ENCODE measurements at regions not wholly inside any gene's neighbourhood (a gene's known extent, or its start where the extent isn't known, plus 50 kb on each side); places are given as distances from the start of the nearest gene placed in this dataset.

- in situ Hi-C loops (cut with HindIII; ENCODE audit: low pct_unique_long_range_greater_than_20kb, low sequenced_read_pairs) (no loop called here), intact Hi-C loops (cut with micrococcal nuclease; ENCODE audit: unreplicated experiment) (no loop called here)
- ChIA-PET POLR2A (no interaction called here), CTCF (no interaction called here)
- DNase-seq (ENCODE audit: low read depth, low spot score) (no peak), ATAC-seq (no peak)
- no peak overlapping the region for H3K4me3 ChIP-seq (ENCODE audit: low read depth in 2 of 2, low read length in 2 of 2)
- H3K4me1 ChIP-seq (ENCODE audit: control insufficient read depth, insufficient read depth, low read length): no peaks in the 10 kb centered on the region
- no peaks in the 10 kb centered on the region for H3K9me3 ChIP-seq (ENCODE audit: control insufficient read depth, insufficient read depth, low read depth, low read length)
- no peaks in the 10 kb centered on the region for H3K36me3 ChIP-seq (ENCODE audit: control insufficient read depth, insufficient read depth, low read length)
- no peaks in the 10 kb centered on the region for H3K27me3 ChIP-seq (ENCODE audit: control insufficient read depth, insufficient read depth, low read length)
- no peak overlapping the region for H3K27ac ChIP-seq (ENCODE audit: low read length)
- no TSS peak for BruUV-seq (replicated peaks)
- TF ChIP-seq POLR2AphosphoS5 (IDR thresholded peaks at IDR 0.05; ENCODE audit: low read depth, low read length): no peak
- TF ChIP-seq TCF7L2 (IDR thresholded peaks at IDR 0.05; ENCODE audit: low read depth, low read length): no peak
Observed at GRCh38 chr14:87278415-87278814, 714.6 kb downstream of the GALC start.

DNA sequence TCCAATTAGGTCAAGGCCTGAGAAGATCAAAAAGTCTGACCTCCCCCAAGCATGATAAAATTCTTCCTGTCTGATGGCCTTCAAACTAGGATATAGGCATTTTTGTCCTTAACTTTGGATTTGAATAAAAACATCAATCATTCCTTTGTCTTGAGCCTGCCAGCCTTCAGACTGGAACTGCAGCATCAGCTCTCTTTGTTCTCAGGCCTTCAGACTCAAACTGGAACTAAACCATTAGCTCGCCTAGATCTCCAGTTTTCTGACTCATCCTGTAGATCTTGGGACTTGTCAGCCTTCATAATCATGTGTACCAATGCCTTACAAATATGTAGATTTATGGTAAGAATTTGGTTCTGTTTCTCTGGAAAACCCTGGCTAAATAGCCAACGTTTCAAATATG is 721.7 kb downstream of the GALC start:
- H3K27ac ChIP-seq (ENCODE audit: low read length): no peak overlapping the region
- no peaks in the 10 kb centered on the region for H3K9me3 ChIP-seq (ENCODE audit: control insufficient read depth, insufficient read depth, low read depth, low read length)
- intact Hi-C loops (cut with micrococcal nuclease; ENCODE audit: unreplicated experiment) (no loop called here), in situ Hi-C loops (cut with HindIII; ENCODE audit: low pct_unique_long_range_greater_than_20kb, low sequenced_read_pairs) (no loop called here)
- no peak overlapping the region for H3K4me3 ChIP-seq (ENCODE audit: low read depth in 2 of 2, low read length in 2 of 2)
- no peaks in the 10 kb centered on the region for H3K36me3 ChIP-seq (ENCODE audit: control insufficient read depth, insufficient read depth, low read length)
- ATAC-seq: no peak
- CTCF ChIA-PET: no interaction called here
- no peaks in the 10 kb centered on the region for H3K27me3 ChIP-seq (ENCODE audit: control insufficient read depth, insufficient read depth, low read length)
- no peak for DNase-seq (ENCODE audit: low read depth, low spot score)
- POLR2A ChIA-PET: no interaction called here
- TF ChIP-seq CTCF (IDR thresholded peaks at IDR 0.05): no peak
- no peak for TF ChIP-seq POLR2AphosphoS5 (IDR thresholded peaks at IDR 0.05; ENCODE audit: low read depth, low read length)
- TF ChIP-seq, protein P1, sequence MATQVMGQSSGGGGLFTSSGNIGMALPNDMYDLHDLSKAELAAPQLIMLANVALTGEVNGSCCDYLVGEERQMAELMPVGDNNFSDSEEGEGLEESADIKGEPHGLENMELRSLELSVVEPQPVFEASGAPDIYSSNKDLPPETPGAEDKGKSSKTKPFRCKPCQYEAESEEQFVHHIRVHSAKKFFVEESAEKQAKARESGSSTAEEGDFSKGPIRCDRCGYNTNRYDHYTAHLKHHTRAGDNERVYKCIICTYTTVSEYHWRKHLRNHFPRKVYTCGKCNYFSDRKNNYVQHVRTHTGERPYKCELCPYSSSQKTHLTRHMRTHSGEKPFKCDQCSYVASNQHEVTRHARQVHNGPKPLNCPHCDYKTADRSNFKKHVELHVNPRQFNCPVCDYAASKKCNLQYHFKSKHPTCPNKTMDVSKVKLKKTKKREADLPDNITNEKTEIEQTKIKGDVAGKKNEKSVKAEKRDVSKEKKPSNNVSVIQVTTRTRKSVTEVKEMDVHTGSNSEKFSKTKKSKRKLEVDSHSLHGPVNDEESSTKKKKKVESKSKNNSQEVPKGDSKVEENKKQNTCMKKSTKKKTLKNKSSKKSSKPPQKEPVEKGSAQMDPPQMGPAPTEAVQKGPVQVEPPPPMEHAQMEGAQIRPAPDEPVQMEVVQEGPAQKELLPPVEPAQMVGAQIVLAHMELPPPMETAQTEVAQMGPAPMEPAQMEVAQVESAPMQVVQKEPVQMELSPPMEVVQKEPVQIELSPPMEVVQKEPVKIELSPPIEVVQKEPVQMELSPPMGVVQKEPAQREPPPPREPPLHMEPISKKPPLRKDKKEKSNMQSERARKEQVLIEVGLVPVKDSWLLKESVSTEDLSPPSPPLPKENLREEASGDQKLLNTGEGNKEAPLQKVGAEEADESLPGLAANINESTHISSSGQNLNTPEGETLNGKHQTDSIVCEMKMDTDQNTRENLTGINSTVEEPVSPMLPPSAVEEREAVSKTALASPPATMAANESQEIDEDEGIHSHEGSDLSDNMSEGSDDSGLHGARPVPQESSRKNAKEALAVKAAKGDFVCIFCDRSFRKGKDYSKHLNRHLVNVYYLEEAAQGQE (IDR thresholded peaks at IDR 0.05; ENCODE audit: insufficient read depth in 1 of 2, low read depth in 2 of 2, low read length in 1 of 2): no peak
- no peak for TF ChIP-seq SIN3A (IDR thresholded peaks at IDR 0.05; ENCODE audit: borderline replicate concordance, insufficient read depth, low read depth, low read length)
- TF ChIP-seq TCF7L2 (IDR thresholded peaks at IDR 0.05; ENCODE audit: low read depth, low read length): no peak
- no TSS peak for BruUV-seq (replicated peaks)
- H3K4me1 ChIP-seq (ENCODE audit: control insufficient read depth, insufficient read depth, low read length): no peaks in the 10 kb centered on the region

DNA sequence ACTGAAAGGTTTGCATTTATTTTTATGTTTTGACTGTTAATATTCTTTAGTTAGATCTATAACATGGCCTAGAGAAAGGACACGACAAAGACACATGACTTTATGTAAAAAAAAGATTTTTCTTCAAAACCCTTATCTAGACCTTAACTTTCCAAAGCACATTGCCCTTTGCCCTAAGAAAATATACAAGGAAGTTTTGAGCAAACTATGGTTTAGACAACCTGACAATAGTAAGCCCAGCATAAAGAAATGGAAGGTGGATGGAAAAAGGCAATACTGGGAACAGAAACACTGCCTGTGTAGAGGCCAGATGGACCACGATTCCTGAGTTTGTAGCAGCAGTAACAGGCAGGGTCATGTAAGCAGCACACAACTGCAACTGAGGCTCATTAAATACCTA is 724.0 kb downstream of the GALC start:
- Histone ChIP-seq H3K4me1 (ENCODE audit: control insufficient read depth, insufficient read depth, low read length) (no peaks in the 10 kb centered on the region), H3K9me3 (ENCODE audit: control insufficient read depth, insufficient read depth, low read depth, low read length) (no peaks in the 10 kb centered on the region), H3K27ac (ENCODE audit: low read length) (no peak overlapping the region), H3K27me3 (ENCODE audit: control insufficient read depth, insufficient read depth, low read length) (no peaks in the 10 kb centered on the region), H3K36me3 (ENCODE audit: control insufficient read depth, insufficient read depth, low read length) (no peaks in the 10 kb centered on the region), H3K4me3 (ENCODE audit: low read depth in 2 of 2, low read length in 2 of 2) (no peak overlapping the region)
- TF ChIP-seq, protein P1 (IDR thresholded peaks at IDR 0.05; ENCODE audit: insufficient read depth in 1 of 2, low read depth in 2 of 2, low read length in 1 of 2): no peak
- TF ChIP-seq POLR2AphosphoS5 (IDR thresholded peaks at IDR 0.05; ENCODE audit: low read depth, low read length) (no peak), CTCF (IDR thresholded peaks at IDR 0.05) (no peak), SIN3A (IDR thresholded peaks at IDR 0.05; ENCODE audit: borderline replicate concordance, insufficient read depth, low read depth, low read length) (no peak), TCF7L2 (IDR thresholded peaks at IDR 0.05; ENCODE audit: low read depth, low read length) (no peak)
- ATAC-seq (no peak), DNase-seq (ENCODE audit: low read depth, low spot score) (no peak)
- in situ Hi-C loops (cut with HindIII; ENCODE audit: low pct_unique_long_range_greater_than_20kb, low sequenced_read_pairs) (no loop called here), intact Hi-C loops (cut with micrococcal nuclease; ENCODE audit: unreplicated experiment) (no loop called here)
- no TSS peak for BruUV-seq (replicated peaks)
- ChIA-PET CTCF (no interaction called here), POLR2A (no interaction called here)

Measured in Panc1 (cell line).